ENCODE measurements at regions not wholly inside any gene's neighbourhood (a gene's known extent, or its start where the extent isn't known, plus 50 kb on each side); places are given as distances from the start of the nearest gene placed in this dataset.
"Not testable (repeated sequence)": the region's sequence is repeated elsewhere in the genome, so short reads cannot be mapped to it uniquely, and the experiment has no call there.

DNA sequence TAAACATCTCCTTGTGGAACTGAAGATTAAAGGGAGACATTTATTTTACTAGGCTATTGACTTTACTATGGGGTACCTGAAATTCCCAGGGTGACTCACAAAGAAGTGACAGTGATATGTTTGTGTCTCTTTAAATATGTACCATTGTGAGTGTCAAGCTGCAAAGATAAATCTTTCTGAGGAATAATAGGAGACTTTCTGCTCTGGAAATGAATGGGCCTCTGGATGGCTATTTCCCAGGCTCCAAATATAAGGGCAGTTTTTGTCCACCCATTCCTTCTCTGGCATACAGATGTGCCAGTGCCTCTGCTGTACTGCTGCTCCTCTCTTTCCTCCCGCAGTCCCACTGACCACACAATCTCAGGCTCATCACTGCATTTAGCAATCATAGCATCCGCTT lies 586.4 kb upstream of the CNTNAP5 start:
- no peaks in the 10 kb centered on the region for H3K9me3 ChIP-seq
- H3K4me3 ChIP-seq: no peak overlapping the region
- 80 to 87% (median 85%) methylated on average over 2 of the region's 2 CpGs for WGBS, 3 donors
- DNase-seq: no peak
- H3K36me3 ChIP-seq: no peaks in the 10 kb centered on the region
- H3K4me1 ChIP-seq (ENCODE audit: insufficient read depth): no peaks in the 10 kb centered on the region
- TF ChIP-seq POLR2A (IDR thresholded peaks at IDR 0.05) (no peak), EP300 (IDR thresholded peaks at IDR 0.05) (no peak)
- TF ChIP-seq, protein P1, sequence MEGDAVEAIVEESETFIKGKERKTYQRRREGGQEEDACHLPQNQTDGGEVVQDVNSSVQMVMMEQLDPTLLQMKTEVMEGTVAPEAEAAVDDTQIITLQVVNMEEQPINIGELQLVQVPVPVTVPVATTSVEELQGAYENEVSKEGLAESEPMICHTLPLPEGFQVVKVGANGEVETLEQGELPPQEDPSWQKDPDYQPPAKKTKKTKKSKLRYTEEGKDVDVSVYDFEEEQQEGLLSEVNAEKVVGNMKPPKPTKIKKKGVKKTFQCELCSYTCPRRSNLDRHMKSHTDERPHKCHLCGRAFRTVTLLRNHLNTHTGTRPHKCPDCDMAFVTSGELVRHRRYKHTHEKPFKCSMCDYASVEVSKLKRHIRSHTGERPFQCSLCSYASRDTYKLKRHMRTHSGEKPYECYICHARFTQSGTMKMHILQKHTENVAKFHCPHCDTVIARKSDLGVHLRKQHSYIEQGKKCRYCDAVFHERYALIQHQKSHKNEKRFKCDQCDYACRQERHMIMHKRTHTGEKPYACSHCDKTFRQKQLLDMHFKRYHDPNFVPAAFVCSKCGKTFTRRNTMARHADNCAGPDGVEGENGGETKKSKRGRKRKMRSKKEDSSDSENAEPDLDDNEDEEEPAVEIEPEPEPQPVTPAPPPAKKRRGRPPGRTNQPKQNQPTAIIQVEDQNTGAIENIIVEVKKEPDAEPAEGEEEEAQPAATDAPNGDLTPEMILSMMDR (IDR thresholded peaks at IDR 0.05): no peak
- intact Hi-C loops (cut with DNase I): no loop called here
- H3K27me3 ChIP-seq: no peaks in the 10 kb centered on the region
- H3K27ac ChIP-seq: no peak overlapping the region

DNA sequence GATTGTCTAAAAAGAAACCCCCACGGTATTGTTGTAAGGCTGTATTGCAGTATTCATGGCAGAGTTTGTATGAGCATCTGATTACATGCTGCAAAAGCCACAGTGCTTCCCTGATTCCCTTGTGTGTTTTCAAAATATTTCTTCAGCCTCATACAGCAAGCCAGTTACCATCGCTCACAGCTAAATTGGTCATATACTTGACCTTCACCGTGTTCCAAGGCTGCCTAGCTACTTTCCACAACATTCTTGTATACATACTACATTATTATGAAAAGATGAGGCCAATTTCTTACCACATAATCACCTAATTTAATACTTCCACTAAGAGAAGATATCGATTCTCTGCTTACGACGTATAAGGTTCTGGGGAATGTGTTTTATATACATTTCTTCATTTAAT lies 576.3 kb upstream of the CNTNAP5 start:
- Histone ChIP-seq H3K27ac (no peak overlapping the region), H3K4me3 (no peak overlapping the region), H3K4me1 (ENCODE audit: insufficient read depth) (no peaks in the 10 kb centered on the region), H3K9me3 (no peaks in the 10 kb centered on the region), H3K36me3 (no peaks in the 10 kb centered on the region), H3K27me3 (no peaks in the 10 kb centered on the region)
- DNase-seq: no peak
- WGBS, 3 donors: 49 to 72% (median 71%) methylated on average over 6 of the region's 6 CpGs
- TF ChIP-seq EP300 (IDR thresholded peaks at IDR 0.05) (no peak), POLR2A (IDR thresholded peaks at IDR 0.05) (no peak)
- TF ChIP-seq, protein P1 (IDR thresholded peaks at IDR 0.05): no peak
- intact Hi-C loops (cut with DNase I): no loop called here

DNA sequence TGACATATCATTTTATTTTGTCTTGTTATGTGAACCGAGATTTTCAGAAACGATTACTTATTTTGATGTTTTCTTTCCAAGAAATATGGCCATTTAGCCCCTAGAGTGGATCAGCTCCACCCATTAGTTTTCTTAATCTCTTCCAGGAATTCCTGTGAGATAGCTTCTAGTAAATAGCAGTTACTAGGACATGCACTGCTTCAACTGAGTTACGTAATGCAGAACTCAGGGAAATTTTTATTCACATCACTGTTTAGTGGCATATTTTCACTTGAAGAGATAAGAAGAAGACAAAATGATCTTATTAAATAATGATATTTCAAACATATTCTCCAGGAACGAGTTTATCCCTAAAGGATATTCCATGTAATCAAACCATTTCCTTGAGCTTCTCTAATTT lies 573.5 kb upstream of the CNTNAP5 start:
- WGBS, 3 donors: 23 to 34% (median 25%) methylated on average over 4 of the region's 4 CpGs

DNA sequence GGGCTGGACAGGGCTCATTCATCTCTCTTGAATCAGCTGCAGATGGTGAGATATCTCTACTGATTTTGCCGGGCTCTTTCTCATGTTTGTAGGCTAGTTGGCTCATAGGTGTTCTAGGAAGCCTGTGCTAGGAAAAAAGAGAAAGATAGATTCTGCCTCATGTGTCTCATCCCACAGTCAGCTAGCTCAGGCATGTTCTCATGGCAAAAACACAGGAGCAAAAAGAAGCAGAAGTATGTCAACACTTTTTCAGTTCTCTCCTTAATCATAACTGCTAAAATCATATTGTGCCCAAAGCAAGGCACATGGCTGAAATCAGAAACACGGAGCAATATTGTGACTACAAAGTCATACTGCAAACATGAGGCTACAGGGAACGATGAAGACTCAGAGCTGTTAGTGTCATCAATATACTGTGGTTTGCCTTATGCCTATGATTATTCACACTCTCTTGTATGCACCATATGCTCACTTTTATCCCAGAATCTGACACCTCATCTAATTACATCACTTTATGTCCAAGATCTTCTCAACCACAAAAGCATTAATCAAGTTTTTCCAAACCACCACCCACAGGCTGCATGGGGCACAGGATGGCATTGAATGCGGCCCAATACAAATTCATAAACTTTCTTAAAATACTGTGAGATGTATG lies 571.9 kb upstream of the CNTNAP5 start:
- no peak for TF ChIP-seq EP300 (IDR thresholded peaks at IDR 0.05)
- no peak overlapping the region for H3K4me3 ChIP-seq
- WGBS, 3 donors: 73 to 88% (median 75%) methylated on average over 4 of the region's 4 CpGs
- DNase-seq: no peak
- intact Hi-C loops (cut with DNase I): no loop called here
- no peaks in the 10 kb centered on the region for H3K4me1 ChIP-seq (ENCODE audit: insufficient read depth)
- no peaks in the 10 kb centered on the region for H3K9me3 ChIP-seq
- H3K27ac ChIP-seq: no peak overlapping the region
- H3K36me3 ChIP-seq: no peaks in the 10 kb centered on the region
- no peaks in the 10 kb centered on the region for H3K27me3 ChIP-seq

More for the DNA sequence above, 573.5 kb upstream of the CNTNAP5 start:
- no peak for DNase-seq
- H3K36me3 ChIP-seq: no peaks in the 10 kb centered on the region
- intact Hi-C loops (cut with DNase I): no loop called here
- no peaks in the 10 kb centered on the region for H3K4me1 ChIP-seq (ENCODE audit: insufficient read depth)
- H3K9me3 ChIP-seq: no peaks in the 10 kb centered on the region
- no peak overlapping the region for H3K4me3 ChIP-seq
- no peak overlapping the region for H3K27ac ChIP-seq
- TF ChIP-seq EP300 (IDR thresholded peaks at IDR 0.05) (no peak), POLR2A (IDR thresholded peaks at IDR 0.05) (no peak)
- TF ChIP-seq, protein P1 (IDR thresholded peaks at IDR 0.05): no peak
- no peaks in the 10 kb centered on the region for H3K27me3 ChIP-seq

DNA sequence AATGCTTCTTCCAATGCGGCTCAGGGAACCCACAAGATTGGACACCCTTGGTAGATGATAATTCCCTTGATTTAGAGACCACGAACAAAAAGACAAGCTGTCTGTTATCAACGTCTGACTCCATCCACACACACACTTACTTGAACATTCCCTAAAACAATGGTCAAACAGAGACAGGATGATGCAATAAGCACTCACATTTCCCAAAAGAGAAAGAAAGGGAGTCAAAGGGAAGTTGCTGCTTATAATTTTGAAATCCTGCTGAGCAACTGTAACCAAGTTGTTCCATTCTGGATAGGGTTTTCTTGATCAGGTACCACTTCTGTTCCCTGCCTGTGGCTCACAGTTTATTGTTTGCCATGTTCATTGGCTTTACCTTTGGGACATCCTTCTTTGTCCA lies 571.3 kb upstream of the CNTNAP5 start:
- intact Hi-C loops (cut with DNase I): no loop called here
- 78 to 85% (median 80%) methylated on average over 3 of the region's 3 CpGs for WGBS, 3 donors
- no peaks in the 10 kb centered on the region for H3K9me3 ChIP-seq
- no peaks in the 10 kb centered on the region for H3K4me1 ChIP-seq (ENCODE audit: insufficient read depth)
- H3K4me3 ChIP-seq: no peak overlapping the region
- H3K36me3 ChIP-seq: no peaks in the 10 kb centered on the region
- TF ChIP-seq EP300 (IDR thresholded peaks at IDR 0.05) (no peak), POLR2A (IDR thresholded peaks at IDR 0.05) (no peak)
- TF ChIP-seq, protein P1 (IDR thresholded peaks at IDR 0.05): no peak
- H3K27ac ChIP-seq: no peak overlapping the region
- DNase-seq: no peak
- no peaks in the 10 kb centered on the region for H3K27me3 ChIP-seq

DNA sequence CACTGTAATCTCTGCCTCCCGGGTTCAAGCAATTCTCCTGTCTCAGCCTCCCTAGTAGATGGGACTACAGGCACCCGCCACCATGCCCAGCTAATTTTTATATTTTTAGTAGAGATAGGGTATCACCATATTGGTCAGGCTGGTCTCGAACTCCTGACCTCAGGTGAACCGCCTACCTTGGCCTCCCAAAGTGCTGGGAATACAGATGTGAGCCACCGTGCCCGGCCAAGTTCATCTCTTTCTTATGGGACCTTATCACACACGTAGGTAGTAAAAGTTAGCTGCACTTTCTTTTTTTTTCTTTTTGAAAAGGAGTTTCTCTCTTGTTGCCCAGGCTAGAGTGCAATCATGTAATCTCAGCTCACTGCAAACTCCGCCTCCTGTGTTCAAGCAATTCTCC lies 569.9 kb upstream of the CNTNAP5 start:
- WGBS, 3 donors: 88 to 94% (median 90%) methylated on average over 8 of the region's 8 CpGs
- H3K9me3 ChIP-seq; H3K4me3 ChIP-seq; H3K4me1 ChIP-seq (ENCODE audit: insufficient read depth); H3K27ac ChIP-seq; H3K27me3 ChIP-seq; intact Hi-C loops (cut with DNase I); DNase-seq; H3K36me3 ChIP-seq: not testable (repeated sequence)

Measured in ovary (tissue), 7 donors.